ENCODE measurements at regions not wholly inside any gene's neighbourhood (a gene's known extent, or its start where the extent isn't known, plus 50 kb on each side); places are given as distances from the start of the nearest gene placed in this dataset.
A peak's percentile ranks its signal among the peaks of the same experiment; 100 is the strongest.

- H3K4me3 ChIP-seq = no peak overlapping the region
- intact Hi-C loops (cut with DNase I, micrococcal nuclease) = no loop called here
- no peak for ATAC-seq
- no peaks in the 10 kb centered on the region for H3K36me3 ChIP-seq (ENCODE audit: low read depth)
- H3K9me3 ChIP-seq = no peaks in the 10 kb centered on the region
- no peaks in the 10 kb centered on the region for H3K4me1 ChIP-seq (ENCODE audit: low read depth)
- DNase-seq = no peak
- no peak for TF ChIP-seq CTCF (IDR thresholded peaks at IDR 0.05)
These were observed 450.3 kb downstream of the RAPGEF2 start for GRCh38 chr4:159552979-159553768.

GRCh38 chr4:159555873-159556272, 453.0 kb downstream of the RAPGEF2 start:
- no peaks in the 10 kb centered on the region for H3K9me3 ChIP-seq
- TF ChIP-seq CTCF (IDR thresholded peaks at IDR 0.05) = no peak
- H3K36me3 ChIP-seq (ENCODE audit: low read depth) = no peaks in the 10 kb centered on the region
- no peak overlapping the region for H3K4me3 ChIP-seq
- no peak for ATAC-seq
- intact Hi-C loops (cut with DNase I, micrococcal nuclease) = no loop called here
- no peak for DNase-seq
- no peaks in the 10 kb centered on the region for H3K4me1 ChIP-seq (ENCODE audit: low read depth)

- Histone ChIP-seq H3K4me1 (ENCODE audit: low read depth) (no peaks in the 10 kb centered on the region), H3K9me3 (no peaks in the 10 kb centered on the region), H3K36me3 (ENCODE audit: low read depth) (no peaks in the 10 kb centered on the region), H3K4me3 (no peak overlapping the region)
- no peak for DNase-seq
- ATAC-seq = no peak
- intact Hi-C loops (cut with DNase I, micrococcal nuclease) = no loop called here
- no peak for TF ChIP-seq CTCF (IDR thresholded peaks at IDR 0.05)
These were observed 459.5 kb downstream of the RAPGEF2 start for GRCh38 chr4:159562366-159562765.

- no peak for TF ChIP-seq CTCF (IDR thresholded peaks at IDR 0.05)
- no peak overlapping the region for H3K4me3 ChIP-seq
- H3K9me3 ChIP-seq = no peaks in the 10 kb centered on the region
- ATAC-seq (peak; percentile 88), DNase-seq (peak in 1 of 3 donors; percentile 12)
- no peaks in the 10 kb centered on the region for H3K36me3 ChIP-seq (ENCODE audit: low read depth)
- intact Hi-C loops (cut with DNase I, micrococcal nuclease) = no loop called here
- H3K4me1 ChIP-seq (ENCODE audit: low read depth) = no peaks in the 10 kb centered on the region
These were observed 460.4 kb downstream of the RAPGEF2 start for GRCh38 chr4:159563257-159563656.

GRCh38 chr4:159564615-159565014, 461.7 kb downstream of the RAPGEF2 start:
- Histone ChIP-seq H3K9me3 (no peaks in the 10 kb centered on the region), H3K36me3 (ENCODE audit: low read depth) (no peaks in the 10 kb centered on the region), H3K4me1 (ENCODE audit: low read depth) (no peaks in the 10 kb centered on the region), H3K4me3 (no peak overlapping the region)
- no peak for TF ChIP-seq CTCF (IDR thresholded peaks at IDR 0.05)
- peak in 2 of 3 donors; percentile 28 to 59 for DNase-seq
- peak; percentile 93 for ATAC-seq
- intact Hi-C loops (cut with DNase I, micrococcal nuclease) = no loop called here

Data from mucosa of descending colon (tissue), 3 donors.